ENCODE measurements at regions not wholly inside any gene's neighbourhood (a gene's known extent, or its start where the extent isn't known, plus 50 kb on each side); places are given as distances from the start of the nearest gene placed in this dataset.

DNA sequence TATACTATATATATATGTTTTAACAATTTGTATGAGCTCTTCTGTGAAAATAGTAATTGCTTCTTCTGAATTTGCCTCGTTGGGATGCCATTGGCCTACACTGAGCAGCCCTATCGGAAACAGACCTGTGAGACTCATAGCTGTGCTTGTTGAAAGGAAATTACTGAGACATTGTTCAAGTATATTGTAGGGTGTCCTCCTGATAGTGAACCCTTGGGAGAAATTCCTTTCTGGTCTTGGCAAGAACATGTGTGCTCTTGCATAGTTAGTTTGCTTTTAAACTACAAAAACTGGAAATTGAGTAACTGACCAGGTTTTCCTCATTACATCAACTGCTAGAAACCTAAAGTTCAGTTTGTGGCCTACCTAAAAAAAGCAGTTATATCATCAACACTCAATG is 160.9 kb downstream of the LURAP1L start:
- TF ChIP-seq, protein P1, sequence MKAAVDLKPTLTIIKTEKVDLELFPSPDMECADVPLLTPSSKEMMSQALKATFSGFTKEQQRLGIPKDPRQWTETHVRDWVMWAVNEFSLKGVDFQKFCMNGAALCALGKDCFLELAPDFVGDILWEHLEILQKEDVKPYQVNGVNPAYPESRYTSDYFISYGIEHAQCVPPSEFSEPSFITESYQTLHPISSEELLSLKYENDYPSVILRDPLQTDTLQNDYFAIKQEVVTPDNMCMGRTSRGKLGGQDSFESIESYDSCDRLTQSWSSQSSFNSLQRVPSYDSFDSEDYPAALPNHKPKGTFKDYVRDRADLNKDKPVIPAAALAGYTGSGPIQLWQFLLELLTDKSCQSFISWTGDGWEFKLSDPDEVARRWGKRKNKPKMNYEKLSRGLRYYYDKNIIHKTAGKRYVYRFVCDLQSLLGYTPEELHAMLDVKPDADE (IDR thresholded peaks at IDR 0.05) = no peak
- TF ChIP-seq STAT1 (IDR thresholded peaks at IDR 0.05; ENCODE audit: unreplicated experiment) (no peak), EZH2 (IDR thresholded peaks at IDR 0.05; ENCODE audit: low read depth, unreplicated experiment) (no peak), ZNF114 (CRISPR knock-in tag; IDR thresholded peaks at IDR 0.05) (no peak), ZNF331 (CRISPR knock-in tag; IDR thresholded peaks at IDR 0.05; ENCODE audit: low read depth) (no peak), POLR2AphosphoS5 (IDR thresholded peaks at IDR 0.05; ENCODE audit: low read depth) (no peak), JUNB (IDR thresholded peaks at IDR 0.05; ENCODE audit: unreplicated experiment) (no peak), NANOG (IDR thresholded peaks at IDR 0.05; ENCODE audit: borderline replicate concordance) (no peak), EZH2phosphoT487 (IDR thresholded peaks at IDR 0.05; ENCODE audit: unreplicated experiment) (no peak), CREB1 (CRISPR knock-in tag; IDR thresholded peaks at IDR 0.05; ENCODE audit: low read depth) (no peak)
- TF ChIP-seq, protein P2, sequence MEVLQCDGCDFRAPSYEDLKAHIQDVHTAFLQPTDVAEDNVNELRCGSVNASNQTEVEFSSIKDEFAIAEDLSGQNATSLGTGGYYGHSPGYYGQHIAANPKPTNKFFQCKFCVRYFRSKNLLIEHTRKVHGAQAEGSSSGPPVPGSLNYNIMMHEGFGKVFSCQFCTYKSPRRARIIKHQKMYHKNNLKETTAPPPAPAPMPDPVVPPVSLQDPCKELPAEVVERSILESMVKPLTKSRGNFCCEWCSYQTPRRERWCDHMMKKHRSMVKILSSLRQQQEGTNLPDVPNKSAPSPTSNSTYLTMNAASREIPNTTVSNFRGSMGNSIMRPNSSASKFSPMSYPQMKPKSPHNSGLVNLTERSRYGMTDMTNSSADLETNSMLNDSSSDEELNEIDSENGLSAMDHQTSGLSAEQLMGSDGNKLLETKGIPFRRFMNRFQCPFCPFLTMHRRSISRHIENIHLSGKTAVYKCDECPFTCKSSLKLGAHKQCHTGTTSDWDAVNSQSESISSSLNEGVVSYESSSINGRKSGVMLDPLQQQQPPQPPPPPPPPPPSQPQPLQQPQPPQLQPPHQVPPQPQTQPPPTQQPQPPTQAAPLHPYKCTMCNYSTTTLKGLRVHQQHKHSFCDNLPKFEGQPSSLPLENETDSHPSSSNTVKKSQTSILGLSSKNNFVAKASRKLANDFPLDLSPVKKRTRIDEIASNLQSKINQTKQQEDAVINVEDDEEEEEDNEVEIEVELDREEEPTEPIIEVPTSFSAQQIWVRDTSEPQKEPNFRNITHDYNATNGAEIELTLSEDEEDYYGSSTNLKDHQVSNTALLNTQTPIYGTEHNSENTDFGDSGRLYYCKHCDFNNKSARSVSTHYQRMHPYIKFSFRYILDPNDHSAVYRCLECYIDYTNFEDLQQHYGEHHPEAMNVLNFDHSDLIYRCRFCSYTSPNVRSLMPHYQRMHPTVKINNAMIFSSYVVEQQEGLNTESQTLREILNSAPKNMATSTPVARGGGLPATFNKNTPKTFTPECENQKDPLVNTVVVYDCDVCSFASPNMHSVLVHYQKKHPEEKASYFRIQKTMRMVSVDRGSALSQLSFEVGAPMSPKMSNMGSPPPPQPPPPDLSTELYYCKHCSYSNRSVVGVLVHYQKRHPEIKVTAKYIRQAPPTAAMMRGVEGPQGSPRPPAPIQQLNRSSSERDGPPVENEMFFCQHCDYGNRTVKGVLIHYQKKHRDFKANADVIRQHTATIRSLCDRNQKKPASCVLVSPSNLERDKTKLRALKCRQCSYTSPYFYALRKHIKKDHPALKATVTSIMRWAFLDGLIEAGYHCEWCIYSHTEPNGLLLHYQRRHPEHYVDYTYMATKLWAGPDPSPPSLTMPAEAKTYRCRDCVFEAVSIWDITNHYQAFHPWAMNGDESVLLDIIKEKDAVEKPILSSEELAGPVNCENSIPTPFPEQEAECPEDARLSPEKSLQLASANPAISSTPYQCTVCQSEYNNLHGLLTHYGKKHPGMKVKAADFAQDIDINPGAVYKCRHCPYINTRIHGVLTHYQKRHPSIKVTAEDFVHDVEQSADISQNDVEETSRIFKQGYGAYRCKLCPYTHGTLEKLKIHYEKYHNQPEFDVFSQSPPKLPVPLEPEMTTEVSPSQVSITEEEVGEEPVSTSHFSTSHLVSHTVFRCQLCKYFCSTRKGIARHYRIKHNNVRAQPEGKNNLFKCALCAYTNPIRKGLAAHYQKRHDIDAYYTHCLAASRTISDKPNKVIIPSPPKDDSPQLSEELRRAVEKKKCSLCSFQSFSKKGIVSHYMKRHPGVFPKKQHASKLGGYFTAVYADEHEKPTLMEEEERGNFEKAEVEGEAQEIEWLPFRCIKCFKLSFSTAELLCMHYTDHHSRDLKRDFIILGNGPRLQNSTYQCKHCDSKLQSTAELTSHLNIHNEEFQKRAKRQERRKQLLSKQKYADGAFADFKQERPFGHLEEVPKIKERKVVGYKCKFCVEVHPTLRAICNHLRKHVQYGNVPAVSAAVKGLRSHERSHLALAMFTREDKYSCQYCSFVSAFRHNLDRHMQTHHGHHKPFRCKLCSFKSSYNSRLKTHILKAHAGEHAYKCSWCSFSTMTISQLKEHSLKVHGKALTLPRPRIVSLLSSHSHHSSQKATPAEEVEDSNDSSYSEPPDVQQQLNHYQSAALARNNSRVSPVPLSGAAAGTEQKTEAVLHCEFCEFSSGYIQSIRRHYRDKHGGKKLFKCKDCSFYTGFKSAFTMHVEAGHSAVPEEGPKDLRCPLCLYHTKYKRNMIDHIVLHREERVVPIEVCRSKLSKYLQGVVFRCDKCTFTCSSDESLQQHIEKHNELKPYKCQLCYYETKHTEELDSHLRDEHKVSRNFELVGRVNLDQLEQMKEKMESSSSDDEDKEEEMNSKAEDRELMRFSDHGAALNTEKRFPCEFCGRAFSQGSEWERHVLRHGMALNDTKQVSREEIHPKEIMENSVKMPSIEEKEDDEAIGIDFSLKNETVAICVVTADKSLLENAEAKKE (CRISPR knock-in tag; IDR thresholded peaks at IDR 0.05) = no peak
- TF ChIP-seq, protein P3, sequence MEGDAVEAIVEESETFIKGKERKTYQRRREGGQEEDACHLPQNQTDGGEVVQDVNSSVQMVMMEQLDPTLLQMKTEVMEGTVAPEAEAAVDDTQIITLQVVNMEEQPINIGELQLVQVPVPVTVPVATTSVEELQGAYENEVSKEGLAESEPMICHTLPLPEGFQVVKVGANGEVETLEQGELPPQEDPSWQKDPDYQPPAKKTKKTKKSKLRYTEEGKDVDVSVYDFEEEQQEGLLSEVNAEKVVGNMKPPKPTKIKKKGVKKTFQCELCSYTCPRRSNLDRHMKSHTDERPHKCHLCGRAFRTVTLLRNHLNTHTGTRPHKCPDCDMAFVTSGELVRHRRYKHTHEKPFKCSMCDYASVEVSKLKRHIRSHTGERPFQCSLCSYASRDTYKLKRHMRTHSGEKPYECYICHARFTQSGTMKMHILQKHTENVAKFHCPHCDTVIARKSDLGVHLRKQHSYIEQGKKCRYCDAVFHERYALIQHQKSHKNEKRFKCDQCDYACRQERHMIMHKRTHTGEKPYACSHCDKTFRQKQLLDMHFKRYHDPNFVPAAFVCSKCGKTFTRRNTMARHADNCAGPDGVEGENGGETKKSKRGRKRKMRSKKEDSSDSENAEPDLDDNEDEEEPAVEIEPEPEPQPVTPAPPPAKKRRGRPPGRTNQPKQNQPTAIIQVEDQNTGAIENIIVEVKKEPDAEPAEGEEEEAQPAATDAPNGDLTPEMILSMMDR (conservative IDR thresholded peaks at IDR 0.05; ENCODE audit: low read depth in 2 of 2) = no peak
- TF ChIP-seq, protein P4, sequence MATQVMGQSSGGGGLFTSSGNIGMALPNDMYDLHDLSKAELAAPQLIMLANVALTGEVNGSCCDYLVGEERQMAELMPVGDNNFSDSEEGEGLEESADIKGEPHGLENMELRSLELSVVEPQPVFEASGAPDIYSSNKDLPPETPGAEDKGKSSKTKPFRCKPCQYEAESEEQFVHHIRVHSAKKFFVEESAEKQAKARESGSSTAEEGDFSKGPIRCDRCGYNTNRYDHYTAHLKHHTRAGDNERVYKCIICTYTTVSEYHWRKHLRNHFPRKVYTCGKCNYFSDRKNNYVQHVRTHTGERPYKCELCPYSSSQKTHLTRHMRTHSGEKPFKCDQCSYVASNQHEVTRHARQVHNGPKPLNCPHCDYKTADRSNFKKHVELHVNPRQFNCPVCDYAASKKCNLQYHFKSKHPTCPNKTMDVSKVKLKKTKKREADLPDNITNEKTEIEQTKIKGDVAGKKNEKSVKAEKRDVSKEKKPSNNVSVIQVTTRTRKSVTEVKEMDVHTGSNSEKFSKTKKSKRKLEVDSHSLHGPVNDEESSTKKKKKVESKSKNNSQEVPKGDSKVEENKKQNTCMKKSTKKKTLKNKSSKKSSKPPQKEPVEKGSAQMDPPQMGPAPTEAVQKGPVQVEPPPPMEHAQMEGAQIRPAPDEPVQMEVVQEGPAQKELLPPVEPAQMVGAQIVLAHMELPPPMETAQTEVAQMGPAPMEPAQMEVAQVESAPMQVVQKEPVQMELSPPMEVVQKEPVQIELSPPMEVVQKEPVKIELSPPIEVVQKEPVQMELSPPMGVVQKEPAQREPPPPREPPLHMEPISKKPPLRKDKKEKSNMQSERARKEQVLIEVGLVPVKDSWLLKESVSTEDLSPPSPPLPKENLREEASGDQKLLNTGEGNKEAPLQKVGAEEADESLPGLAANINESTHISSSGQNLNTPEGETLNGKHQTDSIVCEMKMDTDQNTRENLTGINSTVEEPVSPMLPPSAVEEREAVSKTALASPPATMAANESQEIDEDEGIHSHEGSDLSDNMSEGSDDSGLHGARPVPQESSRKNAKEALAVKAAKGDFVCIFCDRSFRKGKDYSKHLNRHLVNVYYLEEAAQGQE (IDR thresholded peaks at IDR 0.05; ENCODE audit: unreplicated experiment) = no peak
- H2AFZ ChIP-seq = no peak overlapping the region
- H3K9me3 Mint-ChIP-seq = no peaks in the 10 kb centered on the region

More for the DNA sequence above, 160.9 kb downstream of the LURAP1L start:
- Mint-ChIP-seq H3K27ac (no peak overlapping the region), H3K4me3 (no peak overlapping the region), H3K27me3 (ENCODE audit: insufficient read depth, low read depth, poor library complexity) (no peaks in the 10 kb centered on the region), H3K36me3 (ENCODE audit: low read depth) (no peaks in the 10 kb centered on the region), H3K4me1 (peaks cover 8% of the 10 kb centered on the region)
- H3K4me1 ChIP-seq (ENCODE audit: insufficient read depth) = peaks cover 7% of the 10 kb centered on the region
- no peaks in the 10 kb centered on the region for H4K20me1 ChIP-seq (replicated peaks; ENCODE audit: insufficient read depth)
- H3K9me2 ChIP-seq (ENCODE audit: insufficient read depth) = 0 out of 2 replicates have a peak, but pooled peaks cover 6% of the 10 kb centered on the region
- no peak overlapping the region for H3K4me3 ChIP-seq
- ATAC-seq = no peak
- H3K79me2 ChIP-seq (replicated peaks; ENCODE audit: insufficient read depth) = no peaks in the 10 kb centered on the region
- H3K27ac ChIP-seq (ENCODE audit: low read depth) = no peak overlapping the region
- H3K27me3 ChIP-seq (ENCODE audit: insufficient read depth) = no peaks in the 10 kb centered on the region
- H3K4me2 ChIP-seq = no peak overlapping the region
- DNase-seq (ENCODE audit: low spot score) = no peak
- H3K36me3 ChIP-seq (ENCODE audit: insufficient read depth) = no peaks in the 10 kb centered on the region
- H3F3A ChIP-seq (replicated peaks; ENCODE audit: low read depth) = no peaks in the 10 kb centered on the region

Data from GM23338 (cell line).